ENCODE measurements at regions not wholly inside any gene's neighbourhood (a gene's known extent, or its start where the extent isn't known, plus 50 kb on each side); places are given as distances from the start of the nearest gene placed in this dataset.

DNA sequence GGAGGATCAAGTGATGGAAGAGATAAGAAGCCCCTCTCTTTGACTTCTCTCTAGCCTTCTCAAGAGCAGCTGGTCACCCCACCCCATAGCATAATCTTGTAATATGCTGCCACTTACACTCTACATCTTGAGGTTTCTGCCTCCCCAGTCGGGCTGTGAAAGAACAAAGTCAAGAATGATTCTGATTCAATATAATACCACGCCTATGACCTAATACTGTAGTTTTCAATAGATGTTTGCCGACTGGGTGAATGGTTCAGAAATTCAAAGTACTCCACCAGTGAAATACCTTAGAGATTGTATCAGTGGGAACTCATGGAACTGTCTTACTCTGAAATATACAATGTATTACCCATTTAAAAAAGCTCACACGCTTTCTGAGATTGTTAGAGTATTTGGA, 93.0 kb upstream of the ZFHX3 start:
- TF ChIP-seq, protein P1, sequence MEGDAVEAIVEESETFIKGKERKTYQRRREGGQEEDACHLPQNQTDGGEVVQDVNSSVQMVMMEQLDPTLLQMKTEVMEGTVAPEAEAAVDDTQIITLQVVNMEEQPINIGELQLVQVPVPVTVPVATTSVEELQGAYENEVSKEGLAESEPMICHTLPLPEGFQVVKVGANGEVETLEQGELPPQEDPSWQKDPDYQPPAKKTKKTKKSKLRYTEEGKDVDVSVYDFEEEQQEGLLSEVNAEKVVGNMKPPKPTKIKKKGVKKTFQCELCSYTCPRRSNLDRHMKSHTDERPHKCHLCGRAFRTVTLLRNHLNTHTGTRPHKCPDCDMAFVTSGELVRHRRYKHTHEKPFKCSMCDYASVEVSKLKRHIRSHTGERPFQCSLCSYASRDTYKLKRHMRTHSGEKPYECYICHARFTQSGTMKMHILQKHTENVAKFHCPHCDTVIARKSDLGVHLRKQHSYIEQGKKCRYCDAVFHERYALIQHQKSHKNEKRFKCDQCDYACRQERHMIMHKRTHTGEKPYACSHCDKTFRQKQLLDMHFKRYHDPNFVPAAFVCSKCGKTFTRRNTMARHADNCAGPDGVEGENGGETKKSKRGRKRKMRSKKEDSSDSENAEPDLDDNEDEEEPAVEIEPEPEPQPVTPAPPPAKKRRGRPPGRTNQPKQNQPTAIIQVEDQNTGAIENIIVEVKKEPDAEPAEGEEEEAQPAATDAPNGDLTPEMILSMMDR (IDR thresholded peaks at IDR 0.05; ENCODE audit: low read depth, low read length), result no peak
- Histone ChIP-seq H3K27me3 (no peaks in the 10 kb centered on the region), H3K9me3 (no peaks in the 10 kb centered on the region), H3K4me3 (ENCODE audit: low read depth, low read length) (no peak overlapping the region), H3K36me3 (no peaks in the 10 kb centered on the region), H3K4me1 (peaks cover 17% of the 10 kb centered on the region)
- no peak for DNase-seq

- no peak for DNase-seq
- Histone ChIP-seq H3K36me3 (no peaks in the 10 kb centered on the region), H3K4me3 (ENCODE audit: low read depth, low read length) (no peak overlapping the region), H3K4me1 (no peaks in the 10 kb centered on the region), H3K27me3 (no peaks in the 10 kb centered on the region), H3K9me3 (no peaks in the 10 kb centered on the region)
- TF ChIP-seq, protein P1 (IDR thresholded peaks at IDR 0.05; ENCODE audit: low read depth, low read length), result no peak
These were observed 83.4 kb upstream of the ZFHX3 start for GRCh38 chr16:73131156-73131862.

- no peaks in the 10 kb centered on the region for H3K9me3 ChIP-seq
- no peaks in the 10 kb centered on the region for H3K36me3 ChIP-seq
- TF ChIP-seq, protein P1 (IDR thresholded peaks at IDR 0.05; ENCODE audit: low read depth, low read length), result no peak
- no peak overlapping the region for H3K4me3 ChIP-seq (ENCODE audit: low read depth, low read length)
- DNase-seq, result no peak
- H3K27me3 ChIP-seq, result no peaks in the 10 kb centered on the region
- H3K4me1 ChIP-seq, result peaks cover 4% of the 10 kb centered on the region; the same call in 1 of the 2 replicates
These were observed 81.5 kb upstream of the ZFHX3 start for GRCh38 chr16:73129455-73129854.

DNA sequence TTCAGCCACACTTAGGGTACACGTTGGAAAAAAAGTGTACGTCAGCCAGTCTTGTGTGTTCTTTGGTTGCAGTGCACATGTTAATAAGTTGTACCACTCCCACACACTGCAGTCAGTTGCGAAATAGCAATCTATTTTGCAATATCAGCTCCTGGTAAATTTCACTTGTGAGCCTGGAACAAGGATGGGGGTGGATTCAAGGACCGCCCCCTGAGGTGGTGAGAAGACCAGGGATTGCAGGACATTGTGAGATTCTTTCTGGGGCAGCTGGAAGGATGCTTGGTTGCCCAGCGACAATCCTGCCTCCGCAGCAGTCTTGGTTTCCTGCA, 78.6 kb upstream of the ZFHX3 start:
- Histone ChIP-seq H3K27me3 (no peaks in the 10 kb centered on the region), H3K4me3 (ENCODE audit: low read depth, low read length) (no peak overlapping the region), H3K9me3 (no peaks in the 10 kb centered on the region), H3K36me3 (no peaks in the 10 kb centered on the region), H3K4me1 (peaks cover 8% of the 10 kb centered on the region; the same call in 1 of the 2 replicates)
- no peak for DNase-seq
- TF ChIP-seq, protein P1 (IDR thresholded peaks at IDR 0.05; ENCODE audit: low read depth, low read length), result no peak

DNA sequence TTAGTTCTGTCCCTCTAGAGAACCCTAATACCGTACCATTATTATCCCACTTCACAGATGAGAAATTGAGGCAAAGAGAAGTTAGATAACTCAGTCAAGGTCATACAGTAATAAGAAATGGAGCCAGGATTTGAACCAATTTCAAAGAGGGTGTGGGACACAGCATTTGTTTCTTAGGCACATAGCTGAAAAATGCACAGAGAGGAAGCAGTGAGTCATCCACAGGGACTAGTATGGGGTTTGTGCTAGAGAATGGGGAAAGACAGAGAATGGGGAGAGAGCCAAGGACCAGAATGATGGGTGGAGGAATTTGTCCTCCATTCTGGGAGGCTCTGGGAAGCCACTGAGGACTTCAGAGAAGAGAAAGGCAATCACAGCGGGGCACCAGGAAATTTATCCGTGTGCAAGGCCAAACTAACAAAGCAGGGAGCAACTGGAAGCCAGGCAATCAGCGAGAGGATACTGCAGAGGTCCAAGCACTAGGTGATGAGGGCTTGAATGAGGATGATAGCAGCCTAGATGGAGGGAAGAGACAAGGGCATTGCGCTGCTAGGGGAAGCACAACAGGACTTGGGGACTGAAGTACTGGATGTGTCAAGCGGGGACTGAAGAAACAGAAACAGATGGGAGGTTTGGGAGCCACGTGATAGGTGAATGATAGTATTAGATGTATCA, 78.1 kb upstream of the ZFHX3 start:
- H3K4me3 ChIP-seq (ENCODE audit: low read depth, low read length), result no peak overlapping the region
- no peaks in the 10 kb centered on the region for H3K36me3 ChIP-seq
- no peaks in the 10 kb centered on the region for H3K9me3 ChIP-seq
- TF ChIP-seq, protein P1 (IDR thresholded peaks at IDR 0.05; ENCODE audit: low read depth, low read length), result no peak
- no peaks in the 10 kb centered on the region for H3K27me3 ChIP-seq
- H3K4me1 ChIP-seq, result peaks cover 8% of the 10 kb centered on the region; the same call in 1 of the 2 replicates
- DNase-seq, result no peak
